OCI-LY3 (cell line): ENCODE measurements at regions not wholly inside any gene's neighbourhood (a gene's known extent, or its start where the extent isn't known, plus 50 kb on each side); places are given as distances from the start of the nearest gene placed in this dataset.

ENCODE experiments used
- H2AFZ ChIP-seq: fragments of 200-600, 300-600 bp; shearing (Covaris generic); 2 replicates; pipeline ENCODE4 v1.6.0; 2014; ENCODE audit warnings: antibody characterized with exemption, low read depth, low read length
- H3K27ac ChIP-seq: fragments of 200-600, 300-600 bp; sonication (generic); 2 replicates; pipeline ENCODE4 v1.5.1; 2014; ENCODE audit warnings: mild to moderate bottlenecking, low read length, moderate library complexity, mixed read lengths
- H3K27me3 ChIP-seq: fragments of 200-600, 300-600 bp; sonication (generic); 2 replicates; pipeline ENCODE4 v1.6.1; 2014; ENCODE audit warnings: low read depth, low read length, mixed read lengths
- H3K36me3 ChIP-seq: fragments of 200-600, 300-600 bp; sonication (generic); replicated peaks from 2 replicates; pipeline ENCODE3; 2014; ENCODE audit warnings: low read depth, low read length, mixed read lengths
- H3K4me1 ChIP-seq: fragments of 300-600, 200-600 bp; sonication (generic); 2 replicates; pipeline ENCODE4 v1.6.1; 2014; ENCODE audit warnings: low read length, mixed read lengths
- H3K4me2 ChIP-seq: fragments of 200-600, 300-600 bp; sonication (generic); 2 replicates; pipeline ENCODE4 v1.6.1; 2014; ENCODE audit warnings: low read length, mixed read lengths
- H3K4me3 ChIP-seq: fragments of 300-600, 200-600 bp; sonication (generic); 2 replicates; pipeline ENCODE4 v1.5.1; 2014; ENCODE audit warnings: antibody characterized with exemption, mild to moderate bottlenecking, low read length, moderate library complexity
- H3K79me2 ChIP-seq: fragments of 300-600, 200-600 bp; shearing (Covaris generic); 2 replicates; pipeline ENCODE4 v1.6.1; 2014; ENCODE audit warnings: mild to moderate bottlenecking, low read length, mixed read lengths
- H3K9ac ChIP-seq: fragments of 300-600, 200-600 bp; shearing (Covaris generic); 2 replicates; pipeline ENCODE4 v1.6.0; 2014; ENCODE audit warnings: mild to moderate bottlenecking, low read length, moderate library complexity
- H3K9me3 ChIP-seq: fragments of 200-600, 300-600 bp; shearing (Covaris generic); 2 replicates; pipeline ENCODE4 v1.6.1; 2014; ENCODE audit warnings: low read length, mixed read lengths; ENCODE audit not compliant: insufficient read depth
- H4K20me1 ChIP-seq: fragments of 200-600, 300-600 bp; sonication (generic); 2 replicates; pipeline ENCODE4 v1.6.1; 2016; ENCODE audit warnings: low read length, mixed read lengths; ENCODE audit not compliant: insufficient read depth
- EZH2phosphoT487 ChIP-seq: fragments of 200-600 bp; shearing (Covaris generic); IDR thresholded peaks from 2 replicates; pipeline ENCODE4 v1.6.1; 2018; ENCODE audit warnings: antibody characterized with exemption, mixed run types, low read depth
- TF ChIP-seq, protein P1 (sequence below): fragments of 200-600, 300-600 bp; sonication (generic); IDR thresholded peaks from 2 replicates; pipeline ENCODE4 v1.5.1; 2014; ENCODE audit warnings: antibody characterized with exemption, low read length, low read depth

DNA sequence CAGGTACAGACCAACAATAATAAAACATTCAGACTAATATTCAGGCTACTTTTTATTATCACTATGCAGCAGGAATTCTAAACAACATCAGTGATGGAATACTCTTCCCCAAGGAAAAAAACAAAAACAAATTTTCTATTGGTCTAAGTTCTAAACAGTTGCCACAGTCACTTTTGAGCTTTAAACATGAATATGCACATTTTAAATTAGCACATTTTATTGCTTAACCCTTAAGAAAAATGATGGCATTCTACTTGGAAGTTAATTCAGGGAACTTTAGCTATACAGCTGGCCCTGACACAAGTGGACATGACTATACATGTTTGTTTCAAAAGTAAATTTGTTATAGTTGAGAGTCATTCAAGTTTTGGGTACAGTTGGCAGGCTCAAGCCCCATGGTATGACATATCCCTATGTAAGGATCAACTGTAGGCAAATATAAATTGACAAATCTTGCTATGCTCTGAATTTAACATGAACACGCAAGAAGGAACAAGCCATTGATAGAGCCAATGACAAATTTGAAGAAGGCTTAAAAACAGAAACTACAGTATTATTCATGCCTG lies 224.3 kb upstream of the AMIGO2 start:
- no peaks in the 10 kb centered on the region for H3K9me3 ChIP-seq
- TF ChIP-seq, protein P1, sequence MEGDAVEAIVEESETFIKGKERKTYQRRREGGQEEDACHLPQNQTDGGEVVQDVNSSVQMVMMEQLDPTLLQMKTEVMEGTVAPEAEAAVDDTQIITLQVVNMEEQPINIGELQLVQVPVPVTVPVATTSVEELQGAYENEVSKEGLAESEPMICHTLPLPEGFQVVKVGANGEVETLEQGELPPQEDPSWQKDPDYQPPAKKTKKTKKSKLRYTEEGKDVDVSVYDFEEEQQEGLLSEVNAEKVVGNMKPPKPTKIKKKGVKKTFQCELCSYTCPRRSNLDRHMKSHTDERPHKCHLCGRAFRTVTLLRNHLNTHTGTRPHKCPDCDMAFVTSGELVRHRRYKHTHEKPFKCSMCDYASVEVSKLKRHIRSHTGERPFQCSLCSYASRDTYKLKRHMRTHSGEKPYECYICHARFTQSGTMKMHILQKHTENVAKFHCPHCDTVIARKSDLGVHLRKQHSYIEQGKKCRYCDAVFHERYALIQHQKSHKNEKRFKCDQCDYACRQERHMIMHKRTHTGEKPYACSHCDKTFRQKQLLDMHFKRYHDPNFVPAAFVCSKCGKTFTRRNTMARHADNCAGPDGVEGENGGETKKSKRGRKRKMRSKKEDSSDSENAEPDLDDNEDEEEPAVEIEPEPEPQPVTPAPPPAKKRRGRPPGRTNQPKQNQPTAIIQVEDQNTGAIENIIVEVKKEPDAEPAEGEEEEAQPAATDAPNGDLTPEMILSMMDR = no peak
- no peak for TF ChIP-seq EZH2phosphoT487
- no peaks in the 10 kb centered on the region for H3K27me3 ChIP-seq
- H2AFZ ChIP-seq = no peak overlapping the region
- H3K27ac ChIP-seq = no peak overlapping the region
- no peak overlapping the region for H3K9ac ChIP-seq
- no peaks in the 10 kb centered on the region; the same call in 1 of the 2 replicates for H3K79me2 ChIP-seq
- no peak overlapping the region for H3K4me3 ChIP-seq
- H3K36me3 ChIP-seq = no peaks in the 10 kb centered on the region
- peaks cover 48% of the 10 kb centered on the region for H3K4me1 ChIP-seq
- no peaks in the 10 kb centered on the region for H4K20me1 ChIP-seq
- H3K4me2 ChIP-seq = no peak overlapping the region

DNA sequence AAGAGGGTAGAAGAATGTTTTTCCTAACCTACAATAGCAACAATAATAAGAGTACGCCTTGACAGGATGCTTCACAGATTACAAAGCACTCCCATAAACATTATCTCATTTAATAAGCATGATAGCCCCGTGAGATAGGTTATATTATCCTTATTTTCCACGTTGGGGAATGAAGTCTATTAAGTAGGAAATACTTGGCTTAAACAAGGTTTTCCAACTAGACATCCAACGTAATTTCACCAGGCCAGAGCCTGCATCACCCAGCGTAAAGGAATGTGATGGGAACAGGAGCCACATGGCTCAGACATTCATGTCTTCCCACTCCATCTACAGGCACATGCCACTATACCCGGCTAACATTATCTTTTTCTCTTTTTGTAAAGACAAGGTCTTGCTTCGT lies 223.4 kb upstream of the AMIGO2 start:
- Histone ChIP-seq H3K27ac (no peak overlapping the region), H2AFZ (no peak overlapping the region), H4K20me1 (no peaks in the 10 kb centered on the region), H3K9ac (no peak overlapping the region), H3K4me1 (peaks cover 39% of the 10 kb centered on the region), H3K36me3 (no peaks in the 10 kb centered on the region), H3K79me2 (no peaks in the 10 kb centered on the region; the same call in 1 of the 2 replicates), H3K4me2 (peak overlapping the region; percentile 55; the same call in 1 of the 2 replicates), H3K4me3 (no peak overlapping the region), H3K27me3 (no peaks in the 10 kb centered on the region), H3K9me3 (peaks cover 3% of the 10 kb centered on the region; the same call in 1 of the 2 replicates)
- TF ChIP-seq, protein P1 = no peak
- no peak for TF ChIP-seq EZH2phosphoT487

- Histone ChIP-seq H4K20me1 (no peaks in the 10 kb centered on the region), H3K79me2 (no peaks in the 10 kb centered on the region; the same call in 1 of the 2 replicates), H3K27me3 (no peaks in the 10 kb centered on the region), H3K4me2 (peak overlapping the region; percentile 55), H3K9me3 (peaks cover 3% of the 10 kb centered on the region; the same call in 1 of the 2 replicates), H3K4me1 (peaks cover 30% of the 10 kb centered on the region), H3K4me3 (0 out of 2 replicates have a peak overlapping the region, but pooled peaks have one; percentile 1), H3K36me3 (no peaks in the 10 kb centered on the region), H3K27ac (peak overlapping the region; percentile 16), H2AFZ (peak overlapping the region; percentile 27), H3K9ac (peak overlapping the region; percentile 8; the same call in 1 of the 2 replicates)
- TF ChIP-seq, protein P1 = no peak
- no peak for TF ChIP-seq EZH2phosphoT487
These were observed 222.4 kb upstream of the AMIGO2 start for GRCh38 chr12:47302111-47302671.

DNA sequence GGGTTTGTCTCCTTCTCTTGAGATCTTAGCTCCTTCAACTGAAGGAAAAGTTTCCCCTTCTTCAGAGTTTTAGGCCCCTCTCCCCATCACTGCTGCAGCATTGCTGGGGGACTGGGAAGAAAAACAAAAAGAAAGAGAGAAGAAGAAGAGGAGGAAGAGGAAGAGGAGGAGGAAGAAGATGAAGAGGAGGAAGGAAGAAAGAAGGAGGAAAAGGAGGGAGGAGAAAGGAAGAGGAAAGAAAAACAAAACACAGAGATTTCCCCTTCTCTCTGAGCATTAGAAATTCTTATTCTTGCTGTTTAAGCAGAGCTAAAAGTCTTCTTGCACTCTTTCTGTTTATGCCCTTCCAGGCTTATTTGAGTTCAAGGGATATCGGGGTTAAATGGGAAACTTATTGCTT lies 219.8 kb upstream of the AMIGO2 start:
- Histone ChIP-seq H3K9me3 (peaks cover 3% of the 10 kb centered on the region; the same call in 1 of the 2 replicates), H3K79me2 (no peaks in the 10 kb centered on the region), H3K4me2 (no peak overlapping the region), H3K4me1 (peaks cover 25% of the 10 kb centered on the region), H3K9ac (no peak overlapping the region), H3K27ac (no peak overlapping the region), H4K20me1 (no peaks in the 10 kb centered on the region), H3K36me3 (no peaks in the 10 kb centered on the region), H3K4me3 (no peak overlapping the region), H2AFZ (no peak overlapping the region), H3K27me3 (no peaks in the 10 kb centered on the region)
- TF ChIP-seq EZH2phosphoT487 = no peak
- TF ChIP-seq, protein P1 = no peak
